H1 (cell line): ENCODE measurements at regions not wholly inside any gene's neighbourhood (a gene's known extent, or its start where the extent isn't known, plus 50 kb on each side); places are given as distances from the start of the nearest gene placed in this dataset.

ENCODE experiments used
- CTCF ChIA-PET: fragments of 300-600 bp; sonication (Branson Sonifier 250); formaldehyde crosslinking; loops from one replicate; lab custom pipeline; 2021; ENCODE audit not compliant: partially characterized antibody; lab: Charles Lee
- POLR2A ChIA-PET: fragments of 300-600 bp; sonication (Branson Sonifier 250); formaldehyde crosslinking; loops from one replicate; lab custom pipeline; 2021; ENCODE audit warnings: inconsistent platforms; ENCODE audit not compliant: partially characterized antibody; lab: Charles Lee
- DNase-seq, 2 experiments: peaks; one replicate each; pipeline versions ENCODE4 v3.0.0 to v3.0.0-alpha.2; 2010 to 2022; ENCODE audit warnings: low spot score in 2 of 2, low read depth in 1 of 2, mixed read lengths in 1 of 2
- FAIRE-seq: peaks from 2 replicates; lab custom pipeline; 2011; peaks lifted over from hg19 to GRCh38; lab: Jason Lieb, UNC
- H2AFZ ChIP-seq: 2 replicates; pipeline ENCODE4 v1.8.1; 2012; ENCODE audit warnings: low read length, inconsistent platforms
- H2AK5ac ChIP-seq: 2 replicates; pipeline ENCODE4 v1.6.1; 2013; ENCODE audit warnings: low read depth, low read length
- H2BK120ac ChIP-seq: replicated peaks from 2 replicates; pipeline ENCODE3; 2013; ENCODE audit warnings: low read depth, low read length, inconsistent platforms
- H2BK12ac ChIP-seq: 2 replicates; pipeline ENCODE4 v1.6.1; 2013; ENCODE audit warnings: low read depth, low read length
- H2BK15ac ChIP-seq: 2 replicates; pipeline ENCODE4 v1.6.1; 2013; ENCODE audit warnings: low read length
- H2BK20ac ChIP-seq: 2 replicates; pipeline ENCODE4 v1.6.1; 2013; ENCODE audit warnings: low read length
- H2BK5ac ChIP-seq: 2 replicates; pipeline ENCODE4 v1.6.1; 2013; ENCODE audit warnings: low read depth, low read length
- H3K14ac ChIP-seq: 2 replicates; pipeline ENCODE4 v1.6.1; 2013; ENCODE audit warnings: inconsistent platforms; ENCODE audit not compliant: insufficient read length
- H3K18ac ChIP-seq: 2 replicates; pipeline ENCODE4 v1.6.1; 2013; ENCODE audit warnings: low read length; ENCODE audit errors: extremely low read depth
- H3K23ac ChIP-seq: 2 replicates; pipeline ENCODE4 v1.6.1; 2013; ENCODE audit warnings: inconsistent platforms; ENCODE audit not compliant: insufficient read length
- H3K23me2 ChIP-seq: 2 replicates; pipeline ENCODE4 v1.6.1; 2013; ENCODE audit warnings: low read depth, low read length
- H3K27ac ChIP-seq: 2 replicates; pipeline ENCODE4 v1.6.1; 2011; ENCODE audit warnings: low read depth, low read length, inconsistent platforms
- H3K27me3 ChIP-seq, 4 experiments: replicated peaks in 1 of 4; 1 replicate in 1 of 4; 2 replicates in 3 of 4; pipeline versions ENCODE4 v1.6.1 to v1.8.1; 2011 to 2013; ENCODE audit warnings: low read length in 3 of 4, mild to moderate bottlenecking in 3 of 4, inconsistent platforms in 2 of 4, mixed read lengths in 2 of 4, moderate library complexity in 1 of 4; ENCODE audit not compliant: control insufficient read depth in 3 of 4, insufficient read depth in 3 of 4; ENCODE audit errors: extremely low read depth in 1 of 4
- H3K36me3 ChIP-seq, 4 experiments: 2 replicates each; pipeline versions ENCODE4 v1.6.1 to v1.8.1; 2011 to 2013; ENCODE audit warnings: mild to moderate bottlenecking in 4 of 4, low read length in 3 of 4, moderate library complexity in 2 of 4, control low read depth in 1 of 4, inconsistent platforms in 1 of 4; ENCODE audit not compliant: insufficient read depth in 4 of 4, control insufficient read depth in 2 of 4
- H3K4ac ChIP-seq: replicated peaks from 2 replicates; pipeline ENCODE3; 2013; ENCODE audit warnings: low read length, low read depth, mixed read lengths, inconsistent platforms; ENCODE audit not compliant: insufficient read length
- H3K4me1 ChIP-seq, 4 experiments: replicated peaks in 1 of 4; 1 replicate in 1 of 4; 2 replicates in 3 of 4; pipeline versions ENCODE4 v1.6.1 to v1.8.1; 2011 to 2013; ENCODE audit warnings: low read length in 3 of 4, inconsistent platforms in 2 of 4, mixed read lengths in 1 of 4; ENCODE audit not compliant: insufficient read depth in 4 of 4, control insufficient read depth in 3 of 4
- H3K4me2 ChIP-seq, 2 experiments: 2 replicates each; pipeline versions ENCODE4 v1.6.1 to v1.8.1; 2011 to 2013; ENCODE audit warnings: low read depth in 2 of 2, low read length in 2 of 2, control low read depth in 1 of 2, inconsistent platforms in 1 of 2, mild to moderate bottlenecking in 1 of 2; ENCODE audit not compliant: insufficient read depth in 1 of 2
- H3K4me3 ChIP-seq, 4 experiments: fragments of 200-600, 300-600 bp in 1 of 4; sonication (generic), shearing (Covaris generic), sonication (Bioruptor Twin) in 1 of 4; 2 replicates each; pipeline versions ENCODE4 v1.5.1 to v1.8.1; 2011 to 2016; ENCODE audit warnings: low read length in 4 of 4, low read depth in 3 of 4, control low read depth in 2 of 4, inconsistent platforms in 2 of 4, mild to moderate bottlenecking in 2 of 4, mixed read lengths in 1 of 4, moderate library complexity in 1 of 4; ENCODE audit not compliant: insufficient read depth in 2 of 4; ENCODE audit errors: extremely low read depth in 1 of 4
- H3K56ac ChIP-seq: replicated peaks from 2 replicates; pipeline ENCODE3; 2013; ENCODE audit warnings: low read depth, mild to moderate bottlenecking, mixed read lengths, low read length, inconsistent platforms; ENCODE audit not compliant: insufficient read length
- H3K79me1 ChIP-seq: 2 replicates; pipeline ENCODE4 v1.6.1; 2013; ENCODE audit warnings: low read depth, low read length, control low read depth
- H3K79me2 ChIP-seq, 2 experiments: 2 replicates each; pipeline versions ENCODE4 v1.6.1 to v1.8.1; 2012 to 2013; ENCODE audit warnings: low read length in 2 of 2, mild to moderate bottlenecking in 2 of 2, inconsistent platforms in 1 of 2; ENCODE audit not compliant: insufficient read depth in 2 of 2, control insufficient read depth in 1 of 2
- H3K9ac ChIP-seq, 4 experiments: replicated peaks in 1 of 4; 1 replicate in 1 of 4; 2 replicates in 3 of 4; pipeline versions ENCODE4 v1.6.1 to v1.8.1; 2011 to 2013; ENCODE audit warnings: low read depth in 3 of 4, low read length in 3 of 4, control low read depth in 2 of 4, mild to moderate bottlenecking in 2 of 4, moderate library complexity in 2 of 4, inconsistent platforms in 1 of 4; ENCODE audit errors: extremely low read depth in 1 of 4
- H3K9me3 ChIP-seq, 2 experiments: 2 replicates each; pipeline versions ENCODE4 v1.6.1 to v1.8.1; 2012 to 2013; ENCODE audit warnings: mild to moderate bottlenecking in 2 of 2, moderate library complexity in 2 of 2, control low read depth in 1 of 2, inconsistent platforms in 1 of 2, low read depth in 1 of 2, low read length in 1 of 2, mixed read lengths in 1 of 2; ENCODE audit not compliant: insufficient read depth in 2 of 2
- H4K20me1 ChIP-seq, 2 experiments: replicated peaks in 1 of 2; 2 replicates each; pipeline versions ENCODE3 to v1.8.1; 2011 to 2013; ENCODE audit warnings: inconsistent platforms in 2 of 2, low read length in 2 of 2, mild to moderate bottlenecking in 1 of 2; ENCODE audit not compliant: insufficient read depth in 2 of 2, control insufficient read depth in 1 of 2
- H4K5ac ChIP-seq: 2 replicates; pipeline ENCODE4 v1.6.1; 2013; ENCODE audit warnings: low read length, low read depth, mixed read lengths, inconsistent platforms; ENCODE audit not compliant: insufficient read length
- H4K8ac ChIP-seq: 2 replicates; pipeline ENCODE4 v1.8.0; 2013; ENCODE audit warnings: mild to moderate bottlenecking, moderate library complexity, low read length, inconsistent platforms; ENCODE audit not compliant: insufficient read depth; ENCODE audit errors: extremely low read depth
- H4K91ac ChIP-seq: replicated peaks from 2 replicates; pipeline ENCODE3; 2013; ENCODE audit warnings: low read length, mixed read lengths, inconsistent platforms; ENCODE audit not compliant: insufficient read length
- CHD1 ChIP-seq: IDR thresholded peaks from 2 replicates; pipeline ENCODE4 v1.6.1; 2012; ENCODE audit warnings: low read depth, low read length, improper control_type of control experiment
- CTBP2 ChIP-seq: IDR thresholded peaks from 2 replicates; pipeline ENCODE4 v1.7.0; 2011; ENCODE audit warnings: borderline replicate concordance, mild to moderate bottlenecking, moderate library complexity, mixed read lengths, low read length; ENCODE audit not compliant: insufficient read depth, insufficient read length
- GABPA ChIP-seq: IDR thresholded peaks from 2 replicates; pipeline ENCODE4 v1.6.1; 2011; ENCODE audit warnings: mild to moderate bottlenecking, low read length, moderate library complexity, borderline replicate concordance; ENCODE audit not compliant: insufficient read depth
- KDM4A ChIP-seq: IDR thresholded peaks from one replicate; pipeline ENCODE4 v1.7.1; 2012; ENCODE audit warnings: low read depth, mild to moderate bottlenecking, moderate library complexity, low read length, inconsistent platforms; ENCODE audit not compliant: severe bottlenecking
- SAP30 ChIP-seq: fragments of 300-600 bp; sonication (generic); IDR thresholded peaks from 2 replicates; pipeline ENCODE4 v1.7.1; 2012; ENCODE audit warnings: low read length, moderate library complexity, mild to moderate bottlenecking, inconsistent platforms; ENCODE audit not compliant: insufficient read depth, insufficient replicate concordance
- SP2 ChIP-seq: IDR thresholded peaks from 2 replicates; pipeline ENCODE4 v1.6.1; 2012; ENCODE audit warnings: mild to moderate bottlenecking, low read length, inconsistent platforms
- TAF1 ChIP-seq: IDR thresholded peaks from 2 replicates; pipeline ENCODE4 v1.6.1; 2011; ENCODE audit warnings: mild to moderate bottlenecking, low read depth, low read length
- ZNF274 ChIP-seq: IDR thresholded peaks from 2 replicates; pipeline ENCODE4 v1.7.0; 2012; ENCODE audit warnings: low read length, borderline replicate concordance; ENCODE audit errors: extremely low read depth
- WGBS, 2 experiments: shearing (Covaris generic) in 1 of 2; methylation state at CpG; one replicate each; pipeline versions ENCODE4 v1.1.6 to v1.1.7; 2013 to 2015; ENCODE audit warnings: low lambda C conversion rate in 2 of 2, mixed read lengths in 2 of 2, inconsistent platforms in 1 of 2, low coverage in 1 of 2, missing lambda C conversion rate in 1 of 2; ENCODE audit not compliant: insufficient replicate concordance in 2 of 2, insufficient coverage in 1 of 2, insufficient read length in 1 of 2; ENCODE audit errors: extremely low coverage in 1 of 2, missing lambda C conversion rate in 1 of 2; 5-methylcytosine and 5-hydroxymethylcytosine counted together

GRCh38 chr4:28402751-28403150 is 1542.1 kb downstream of the STIM2 start:
- ChIA-PET CTCF (no interaction called here), POLR2A (no interaction called here)
- H3K9ac ChIP-seq, result no peak overlapping the region
- no peak overlapping the region for H3K23ac ChIP-seq
- no peaks in the 10 kb centered on the region for H4K20me1 ChIP-seq
- no peak overlapping the region for H3K4me3 ChIP-seq
- peaks cover 4 to 6% of the 10 kb centered on the region in 2 experiments for H3K9me3 ChIP-seq
- no peak overlapping the region for H2AFZ ChIP-seq
- no peak overlapping the region for H3K14ac ChIP-seq
- no peak overlapping the region for H4K5ac ChIP-seq
- H4K91ac ChIP-seq, result no peak overlapping the region
- no peak overlapping the region for H2BK12ac ChIP-seq
- no peak overlapping the region for H3K56ac ChIP-seq
- H2AK5ac ChIP-seq, result no peak overlapping the region
- no peak overlapping the region for H3K27ac ChIP-seq
- no peaks in the 10 kb centered on the region for H3K23me2 ChIP-seq
- no peak for FAIRE-seq
- H4K8ac ChIP-seq, result no peak overlapping the region
- no peak overlapping the region for H2BK5ac ChIP-seq
- H2BK20ac ChIP-seq, result no peak overlapping the region
- H3K4me2 ChIP-seq, result no peak overlapping the region
- no peaks in the 10 kb centered on the region for H3K36me3 ChIP-seq
- no peak overlapping the region for H3K18ac ChIP-seq
- no peak overlapping the region for H3K4ac ChIP-seq
- no peaks in the 10 kb centered on the region for H3K27me3 ChIP-seq
- peaks cover 0 to 2% (median 0%) of the 10 kb centered on the region in 4 experiments; a peak in 2 of 7 replicates for H3K4me1 ChIP-seq
- no peaks in the 10 kb centered on the region for H3K79me1 ChIP-seq
- 94% methylated on average over 12 of the region's 13 CpGs; no CpG with 5 or more reads in 1 of the 2 experiments for WGBS, 2 experiments
- no peak overlapping the region for H2BK15ac ChIP-seq
- no peak overlapping the region for H2BK120ac ChIP-seq
- no peaks in the 10 kb centered on the region for H3K79me2 ChIP-seq
- DNase-seq, result no peak
- TF ChIP-seq CTBP2 (no peak), CHD1 (no peak), ZNF274 (no peak), GABPA (no peak), TAF1 (no peak), SP2 (no peak), KDM4A (no peak), SAP30 (no peak)
